ENCODE measurements at regions not wholly inside any gene's neighbourhood (a gene's known extent, or its start where the extent isn't known, plus 50 kb on each side); places are given as distances from the start of the nearest gene placed in this dataset.

DNA sequence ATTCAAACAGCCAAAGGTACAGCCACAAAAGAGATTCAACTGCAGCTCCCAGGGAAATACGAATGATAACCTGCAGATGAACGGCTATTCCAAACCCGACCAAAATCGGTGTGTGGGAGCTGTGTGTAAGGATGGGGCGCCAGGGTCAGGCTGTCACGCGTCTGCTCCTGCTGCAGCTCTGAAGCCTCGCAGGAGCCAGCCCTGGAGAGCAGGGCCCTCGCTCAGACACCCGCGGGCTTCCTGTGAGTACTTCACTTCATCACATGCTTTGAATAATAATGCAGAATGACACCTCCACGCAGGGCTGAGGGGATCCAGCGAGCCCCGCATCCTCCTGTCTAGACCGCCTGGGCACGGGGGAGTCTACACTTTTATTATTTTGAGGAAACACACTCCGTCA is 307.5 kb upstream of the IRX2 start:
- TF ChIP-seq, protein P1, sequence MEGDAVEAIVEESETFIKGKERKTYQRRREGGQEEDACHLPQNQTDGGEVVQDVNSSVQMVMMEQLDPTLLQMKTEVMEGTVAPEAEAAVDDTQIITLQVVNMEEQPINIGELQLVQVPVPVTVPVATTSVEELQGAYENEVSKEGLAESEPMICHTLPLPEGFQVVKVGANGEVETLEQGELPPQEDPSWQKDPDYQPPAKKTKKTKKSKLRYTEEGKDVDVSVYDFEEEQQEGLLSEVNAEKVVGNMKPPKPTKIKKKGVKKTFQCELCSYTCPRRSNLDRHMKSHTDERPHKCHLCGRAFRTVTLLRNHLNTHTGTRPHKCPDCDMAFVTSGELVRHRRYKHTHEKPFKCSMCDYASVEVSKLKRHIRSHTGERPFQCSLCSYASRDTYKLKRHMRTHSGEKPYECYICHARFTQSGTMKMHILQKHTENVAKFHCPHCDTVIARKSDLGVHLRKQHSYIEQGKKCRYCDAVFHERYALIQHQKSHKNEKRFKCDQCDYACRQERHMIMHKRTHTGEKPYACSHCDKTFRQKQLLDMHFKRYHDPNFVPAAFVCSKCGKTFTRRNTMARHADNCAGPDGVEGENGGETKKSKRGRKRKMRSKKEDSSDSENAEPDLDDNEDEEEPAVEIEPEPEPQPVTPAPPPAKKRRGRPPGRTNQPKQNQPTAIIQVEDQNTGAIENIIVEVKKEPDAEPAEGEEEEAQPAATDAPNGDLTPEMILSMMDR (IDR thresholded peaks at IDR 0.05), result no peak
- TF ChIP-seq EP300 (IDR thresholded peaks at IDR 0.05) (no peak), POLR2A (IDR thresholded peaks at IDR 0.05) (no peak)

Measured in tibial nerve (tissue), 4 donors.